ENCODE measurements at regions not wholly inside any gene's neighbourhood (a gene's known extent, or its start where the extent isn't known, plus 50 kb on each side); places are given as distances from the start of the nearest gene placed in this dataset.

GRCh38 chr22:49150801-49151221, 676.9 kb downstream of the BRD1 start:
- Histone ChIP-seq H3K4me3 (ENCODE audit: low read length) (no peak overlapping the region), H2AFZ (ENCODE audit: low read length) (no peak overlapping the region), H3K4me2 (ENCODE audit: low read length) (no peak overlapping the region), H3K4me1 (ENCODE audit: insufficient read depth, low read length) (no peaks in the 10 kb centered on the region), H3K9me3 (ENCODE audit: low read length) (no peaks in the 10 kb centered on the region), H3K79me2 (ENCODE audit: low read length) (no peaks in the 10 kb centered on the region), H3K9me2 (replicated peaks; ENCODE audit: low read length) (no peaks in the 10 kb centered on the region), H3K9ac (ENCODE audit: low read length) (no peak overlapping the region), H3K27me3 (ENCODE audit: low read length) (no peaks in the 10 kb centered on the region), H4K20me1 (ENCODE audit: low read length) (no peaks in the 10 kb centered on the region), H3K27ac (ENCODE audit: low read length) (no peak overlapping the region), H3K36me3 (ENCODE audit: low read depth, low read length) (no peaks in the 10 kb centered on the region), H3F3A (ENCODE audit: low read length, unreplicated experiment) (no peaks in the 10 kb centered on the region)
- intact Hi-C loops (cut with micrococcal nuclease) = no loop called here
- CTCF ChIA-PET = no interaction called here
- BruUV-seq (replicated peaks) = no TSS peak
- TF ChIP-seq, protein P1, sequence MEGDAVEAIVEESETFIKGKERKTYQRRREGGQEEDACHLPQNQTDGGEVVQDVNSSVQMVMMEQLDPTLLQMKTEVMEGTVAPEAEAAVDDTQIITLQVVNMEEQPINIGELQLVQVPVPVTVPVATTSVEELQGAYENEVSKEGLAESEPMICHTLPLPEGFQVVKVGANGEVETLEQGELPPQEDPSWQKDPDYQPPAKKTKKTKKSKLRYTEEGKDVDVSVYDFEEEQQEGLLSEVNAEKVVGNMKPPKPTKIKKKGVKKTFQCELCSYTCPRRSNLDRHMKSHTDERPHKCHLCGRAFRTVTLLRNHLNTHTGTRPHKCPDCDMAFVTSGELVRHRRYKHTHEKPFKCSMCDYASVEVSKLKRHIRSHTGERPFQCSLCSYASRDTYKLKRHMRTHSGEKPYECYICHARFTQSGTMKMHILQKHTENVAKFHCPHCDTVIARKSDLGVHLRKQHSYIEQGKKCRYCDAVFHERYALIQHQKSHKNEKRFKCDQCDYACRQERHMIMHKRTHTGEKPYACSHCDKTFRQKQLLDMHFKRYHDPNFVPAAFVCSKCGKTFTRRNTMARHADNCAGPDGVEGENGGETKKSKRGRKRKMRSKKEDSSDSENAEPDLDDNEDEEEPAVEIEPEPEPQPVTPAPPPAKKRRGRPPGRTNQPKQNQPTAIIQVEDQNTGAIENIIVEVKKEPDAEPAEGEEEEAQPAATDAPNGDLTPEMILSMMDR (conservative IDR thresholded peaks at IDR 0.05; ENCODE audit: low read depth, low read length) = no peak
- TF ChIP-seq EZH2phosphoT487 (IDR thresholded peaks at IDR 0.05; ENCODE audit: borderline replicate concordance, low read length) (no peak), EZH2 (IDR thresholded peaks at IDR 0.05; ENCODE audit: low read length, unreplicated experiment) (no peak)
- DNase-seq (no peak), ATAC-seq (no peak)
- POLR2A ChIA-PET (ENCODE audit: unreplicated experiment) = no interaction called here

DNA sequence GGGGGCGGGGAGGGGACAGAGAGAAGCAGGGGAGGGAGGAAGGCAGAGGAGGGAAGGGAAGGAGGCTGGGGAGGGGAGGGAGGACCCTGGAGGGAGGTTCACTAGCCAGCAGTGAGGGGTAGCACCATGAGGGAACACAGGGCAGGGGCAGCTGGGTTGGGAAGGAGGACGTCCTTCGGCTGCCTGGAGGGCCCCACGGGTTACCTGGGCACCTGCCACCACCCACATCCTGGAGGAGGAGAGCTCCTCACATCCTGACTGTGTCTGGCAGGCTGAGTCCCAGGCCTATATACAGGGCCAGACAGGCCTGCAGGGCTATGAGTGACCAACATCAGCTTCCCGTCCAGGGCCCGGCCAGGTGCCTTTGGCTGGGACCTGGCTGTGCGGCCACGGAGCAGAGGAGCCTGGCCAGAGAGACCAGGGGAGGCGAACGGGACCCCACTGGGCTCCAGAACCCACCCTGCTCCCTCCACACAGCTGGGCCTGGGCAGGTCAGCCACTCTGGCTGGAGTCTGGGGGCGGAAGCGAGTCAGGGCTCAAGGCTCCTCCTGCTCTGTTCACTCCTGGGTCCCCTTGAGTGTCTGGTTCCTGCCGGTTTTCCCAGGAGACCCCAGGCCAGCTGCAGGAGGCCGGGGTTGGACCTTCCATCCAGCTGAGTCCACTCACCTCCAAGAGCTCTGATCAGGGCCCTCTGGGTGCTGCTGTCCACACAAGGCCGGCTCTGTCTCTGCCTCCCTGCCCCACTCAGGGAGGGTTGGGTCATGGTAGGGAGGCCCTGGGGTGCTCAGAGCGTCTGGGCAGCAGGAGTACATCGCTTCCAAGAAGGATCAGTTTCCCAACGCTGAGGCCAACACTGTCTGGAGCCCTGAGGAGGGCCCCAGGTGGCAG, 677.7 kb downstream of the BRD1 start:
- Histone ChIP-seq H3F3A (ENCODE audit: low read length, unreplicated experiment) (no peaks in the 10 kb centered on the region), H3K27me3 (ENCODE audit: low read length) (no peaks in the 10 kb centered on the region), H3K4me3 (ENCODE audit: low read length) (no peak overlapping the region), H3K4me1 (ENCODE audit: insufficient read depth, low read length) (no peaks in the 10 kb centered on the region), H3K27ac (ENCODE audit: low read length) (no peak overlapping the region), H3K9me3 (ENCODE audit: low read length) (no peaks in the 10 kb centered on the region), H3K79me2 (ENCODE audit: low read length) (no peaks in the 10 kb centered on the region), H3K9ac (ENCODE audit: low read length) (no peak overlapping the region), H3K9me2 (replicated peaks; ENCODE audit: low read length) (no peaks in the 10 kb centered on the region), H3K4me2 (ENCODE audit: low read length) (no peak overlapping the region), H2AFZ (ENCODE audit: low read length) (no peak overlapping the region), H4K20me1 (ENCODE audit: low read length) (no peaks in the 10 kb centered on the region), H3K36me3 (ENCODE audit: low read depth, low read length) (no peaks in the 10 kb centered on the region)
- DNase-seq = no peak
- ATAC-seq = no peak
- BruUV-seq (replicated peaks) = no TSS peak
- ChIA-PET CTCF (no interaction called here), POLR2A (ENCODE audit: unreplicated experiment) (no interaction called here)
- intact Hi-C loops (cut with micrococcal nuclease) = no loop called here
- no peak for TF ChIP-seq EZH2 (IDR thresholded peaks at IDR 0.05; ENCODE audit: low read length, unreplicated experiment)

- Histone ChIP-seq H3K36me3 (ENCODE audit: low read depth, low read length) (no peaks in the 10 kb centered on the region), H3F3A (ENCODE audit: low read length, unreplicated experiment) (no peaks in the 10 kb centered on the region), H3K79me2 (ENCODE audit: low read length) (no peaks in the 10 kb centered on the region), H3K27me3 (ENCODE audit: low read length) (no peaks in the 10 kb centered on the region), H3K9me2 (replicated peaks; ENCODE audit: low read length) (no peaks in the 10 kb centered on the region), H2AFZ (ENCODE audit: low read length) (no peak overlapping the region), H4K20me1 (ENCODE audit: low read length) (no peaks in the 10 kb centered on the region), H3K4me3 (ENCODE audit: low read length) (no peak overlapping the region), H3K4me2 (ENCODE audit: low read length) (no peak overlapping the region), H3K9ac (ENCODE audit: low read length) (no peak overlapping the region), H3K4me1 (ENCODE audit: insufficient read depth, low read length) (no peaks in the 10 kb centered on the region), H3K27ac (ENCODE audit: low read length) (no peak overlapping the region), H3K9me3 (ENCODE audit: low read length) (no peaks in the 10 kb centered on the region)
- no TSS peak for BruUV-seq (replicated peaks)
- ATAC-seq (no peak), DNase-seq (no peak)
- TF ChIP-seq EZH2 (IDR thresholded peaks at IDR 0.05; ENCODE audit: low read length, unreplicated experiment) (no peak), EZH2phosphoT487 (IDR thresholded peaks at IDR 0.05; ENCODE audit: borderline replicate concordance, low read length) (no peak)
- TF ChIP-seq, protein P1 (conservative IDR thresholded peaks at IDR 0.05; ENCODE audit: low read depth, low read length) = no peak
- intact Hi-C loops (cut with micrococcal nuclease) = no loop called here
- CTCF ChIA-PET = no interaction called here
- POLR2A ChIA-PET (ENCODE audit: unreplicated experiment) = no interaction called here
These were observed 678.7 kb downstream of the BRD1 start for GRCh38 chr22:49148895-49149418.

All from PC-3 (cell line).